PC-3 (cell line): ENCODE measurements at regions not wholly inside any gene's neighbourhood (a gene's known extent, or its start where the extent isn't known, plus 50 kb on each side); places are given as distances from the start of the nearest gene placed in this dataset.

Experiments used
- ATAC-seq: fragments of 200-7000 bp; cut with Tn5 transposase; 2 replicates; pipeline ENCODE4 v1.9.1; 2020; ENCODE audit warnings: mild to moderate bottlenecking, moderate library complexity
- BruUV-seq: library from RNA; stranded (reverse); fragments of 400-500 nt; replicated peaks from 2 replicates; lab custom pipeline; 2021; lab: Mats Ljungman, UMichigan
- CTCF ChIA-PET: fragments of 300-600 bp; sonication (Branson Sonifier 250); formaldehyde crosslinking; loops from one replicate; lab custom pipeline; 2022; ENCODE audit warnings: antibody characterized with exemption; lab: Charles Lee
- POLR2A ChIA-PET: fragments of 300-600 bp; sonication (Branson Sonifier 250); formaldehyde crosslinking; loops from one replicate; lab custom pipeline; 2022; ENCODE audit warnings: antibody characterized with exemption; ENCODE audit not compliant: unreplicated experiment; lab: Charles Lee
- DNase-seq: peaks from one replicate; pipeline ENCODE4 v3.0.0-alpha.2; 2015
- H2AFZ ChIP-seq: fragments of 300-600 bp; sonication (generic); 2 replicates; pipeline ENCODE4 v1.6.0; 2016; ENCODE audit warnings: antibody characterized with exemption, low read length
- H3F3A ChIP-seq: fragments of 300-600 bp; sonication (generic); one replicate; pipeline ENCODE4 v1.6.0; 2017; ENCODE audit warnings: antibody characterized with exemption, low read length, control low read depth, mild to moderate bottlenecking; ENCODE audit not compliant: unreplicated experiment
- H3K27ac ChIP-seq: fragments of 300-600 bp; sonication (generic); 2 replicates; pipeline ENCODE4 v1.5.1; 2016; ENCODE audit warnings: mild to moderate bottlenecking, low read length
- H3K27me3 ChIP-seq: fragments of 300-600 bp; sonication (generic); 2 replicates; pipeline ENCODE4 v1.6.1; 2016; ENCODE audit warnings: low read length, mixed read lengths
- H3K36me3 ChIP-seq: fragments of 300-600 bp; sonication (generic); 2 replicates; pipeline ENCODE4 v1.6.1; 2016; ENCODE audit warnings: low read depth, mixed run types, low read length, mixed read lengths
- H3K4me1 ChIP-seq: fragments of 300-600 bp; sonication (generic); 2 replicates; pipeline ENCODE4 v1.5.1; 2016; ENCODE audit warnings: low read length; ENCODE audit not compliant: insufficient read depth
- H3K4me2 ChIP-seq: fragments of 300-600 bp; sonication (generic); 2 replicates; pipeline ENCODE4 v1.6.0; 2016; ENCODE audit warnings: low read length
- H3K4me3 ChIP-seq: fragments of 300-600 bp; sonication (generic); 2 replicates; pipeline ENCODE4 v1.5.1; 2016; ENCODE audit warnings: mild to moderate bottlenecking, low read length, mixed read lengths
- H3K79me2 ChIP-seq: fragments of 300-600 bp; sonication (generic); 2 replicates; pipeline ENCODE4 v1.6.1; 2017; ENCODE audit warnings: low read length, mixed read lengths
- H3K9ac ChIP-seq: fragments of 300-600 bp; sonication (generic); 2 replicates; pipeline ENCODE4 v1.6.0; 2016; ENCODE audit warnings: mild to moderate bottlenecking, low read length
- H3K9me2 ChIP-seq: fragments of 300-600 bp; sonication (generic); replicated peaks from 2 replicates; pipeline ENCODE4 v1.6.1; 2016; ENCODE audit warnings: mixed run types, low read length, mixed read lengths
- H3K9me3 ChIP-seq: fragments of 300-600 bp; sonication (generic); 2 replicates; pipeline ENCODE4 v1.6.1; 2016; ENCODE audit warnings: low read length, mixed read lengths
- H4K20me1 ChIP-seq: fragments of 300-600 bp; sonication (generic); 2 replicates; pipeline ENCODE4 v1.6.1; 2016; ENCODE audit warnings: low read length, mixed read lengths
- CTCF ChIP-seq: fragments of 300-600 bp; sonication (generic); conservative IDR thresholded peaks from 2 replicates; pipeline ENCODE4 v1.5.1; 2017; ENCODE audit warnings: antibody characterized with exemption, low read depth, mild to moderate bottlenecking, low read length
- EZH2 ChIP-seq: fragments of 300-600 bp; sonication (generic); IDR thresholded peaks from one replicate; pipeline ENCODE4 v1.6.1; 2017; ENCODE audit warnings: antibody characterized with exemption, mild to moderate bottlenecking, low read length; ENCODE audit not compliant: unreplicated experiment
- EZH2phosphoT487 ChIP-seq: fragments of 300-600 bp; sonication (generic); IDR thresholded peaks from 2 replicates; pipeline ENCODE4 v1.6.1; 2018; ENCODE audit warnings: mild to moderate bottlenecking, antibody characterized with exemption, low read length, borderline replicate concordance
- intact Hi-C: fragments of 100-400 bp; cut with micrococcal nuclease; formaldehyde crosslinking; loops from 2 replicates; pipeline ENCODE4 v1.9.0; 2023

- no peak for ATAC-seq
- Histone ChIP-seq H3K9me2 (no peaks in the 10 kb centered on the region), H3K27ac (no peak overlapping the region), H3K27me3 (no peaks in the 10 kb centered on the region), H4K20me1 (no peaks in the 10 kb centered on the region), H2AFZ (no peak overlapping the region), H3K4me1 (no peaks in the 10 kb centered on the region), H3F3A (no peaks in the 10 kb centered on the region), H3K79me2 (no peaks in the 10 kb centered on the region), H3K4me3 (no peak overlapping the region), H3K4me2 (no peak overlapping the region), H3K36me3 (no peaks in the 10 kb centered on the region), H3K9ac (no peak overlapping the region), H3K9me3 (no peaks in the 10 kb centered on the region)
- TF ChIP-seq CTCF (no peak), EZH2phosphoT487 (no peak), EZH2 (no peak)
- no TSS peak for BruUV-seq
- ChIA-PET POLR2A (no interaction called here), CTCF (no interaction called here)
- DNase-seq, result no peak
- intact Hi-C loops, result no loop called here
These were observed 52.1 kb upstream of the ANO1 start for GRCh38 chr11:70026012-70026411.

- H3K4me2 ChIP-seq, result no peak overlapping the region
- no peaks in the 10 kb centered on the region for H3K27me3 ChIP-seq
- BruUV-seq, result no TSS peak
- no peaks in the 10 kb centered on the region for H3K79me2 ChIP-seq
- H3F3A ChIP-seq, result no peaks in the 10 kb centered on the region
- ChIA-PET POLR2A (no interaction called here), CTCF (no interaction called here)
- H3K4me3 ChIP-seq, result no peak overlapping the region
- DNase-seq, result no peak
- H4K20me1 ChIP-seq, result no peaks in the 10 kb centered on the region
- no peaks in the 10 kb centered on the region for H3K4me1 ChIP-seq
- H3K9me3 ChIP-seq, result no peaks in the 10 kb centered on the region
- no peaks in the 10 kb centered on the region for H3K9me2 ChIP-seq
- H3K36me3 ChIP-seq, result no peaks in the 10 kb centered on the region
- ATAC-seq, result no peak
- H2AFZ ChIP-seq, result no peak overlapping the region
- no peak overlapping the region for H3K27ac ChIP-seq
- H3K9ac ChIP-seq, result no peak overlapping the region
- intact Hi-C loops, result no loop called here
- TF ChIP-seq CTCF (no peak), EZH2 (no peak), EZH2phosphoT487 (no peak)
These were observed 51.4 kb upstream of the ANO1 start for GRCh38 chr11:70026726-70027125.

- Histone ChIP-seq H2AFZ (no peak overlapping the region), H3K4me2 (no peak overlapping the region), H3K36me3 (no peaks in the 10 kb centered on the region), H3K4me1 (no peaks in the 10 kb centered on the region), H3F3A (no peaks in the 10 kb centered on the region), H3K9me3 (no peaks in the 10 kb centered on the region), H3K27ac (no peak overlapping the region), H3K9ac (no peak overlapping the region), H3K79me2 (no peaks in the 10 kb centered on the region), H3K9me2 (no peaks in the 10 kb centered on the region), H4K20me1 (no peaks in the 10 kb centered on the region), H3K27me3 (no peaks in the 10 kb centered on the region), H3K4me3 (no peak overlapping the region)
- ChIA-PET CTCF (no interaction called here), POLR2A (no interaction called here)
- no peak for TF ChIP-seq EZH2phosphoT487
- TF ChIP-seq CTCF, result no peak
- TF ChIP-seq EZH2, result no peak
- DNase-seq (no peak), ATAC-seq (no peak)
- intact Hi-C loops, result no loop called here
- no TSS peak for BruUV-seq
These were observed 50.7 kb upstream of the ANO1 start for GRCh38 chr11:70027451-70027850.
